Fibroblast of lung (primary cell): ENCODE measurements at regions not wholly inside any gene's neighbourhood (a gene's known extent, or its start where the extent isn't known, plus 50 kb on each side); places are given as distances from the start of the nearest gene placed in this dataset.

Experiments
- DNase-seq, 2 donors: peaks; one replicate each; pipeline versions ENCODE4 v3.0.0 to v3.0.0-alpha.2; 2010; ENCODE audit warnings: low read depth in 2 of 2
- H2AFZ ChIP-seq: 2 replicates; pipeline ENCODE4 v1.5.1; 2012; ENCODE audit warnings: low read length, control low read depth, inconsistent platforms
- H3K27ac ChIP-seq: 2 replicates; pipeline ENCODE4 v1.5.1; 2011; ENCODE audit warnings: low read length, control low read depth; ENCODE audit not compliant: insufficient read depth
- H3K27me3 ChIP-seq: 2 replicates; pipeline ENCODE4 v1.5.1; 2011; ENCODE audit warnings: mild to moderate bottlenecking, low read length; ENCODE audit not compliant: control insufficient read depth, insufficient read depth
- H3K36me3 ChIP-seq: 2 replicates; pipeline ENCODE4 v1.5.1; 2011; ENCODE audit warnings: low read length; ENCODE audit not compliant: control insufficient read depth, insufficient read depth
- H3K4me1 ChIP-seq: 2 replicates; pipeline ENCODE4 v1.5.1; 2011; ENCODE audit warnings: low read length; ENCODE audit not compliant: control insufficient read depth, insufficient read depth; ENCODE audit errors: extremely low read depth
- H3K4me2 ChIP-seq: 2 replicates; pipeline ENCODE4 v1.5.1; 2011; ENCODE audit warnings: low read length, control low read depth; ENCODE audit not compliant: insufficient read depth; ENCODE audit errors: extremely low read depth
- H3K4me3 ChIP-seq, 4 experiments: fragments of 200-600 bp in 1 of 4; sonication (generic) in 1 of 4; replicated peaks in 1 of 4; 2 replicates each; pipeline ENCODE4 v1.5.1; 2011 to 2016; ENCODE audit warnings: low read length in 4 of 4, low read depth in 3 of 4, mild to moderate bottlenecking in 3 of 4, control low read depth in 2 of 4, inconsistent platforms in 1 of 4, mixed read lengths in 1 of 4; ENCODE audit not compliant: insufficient read depth in 1 of 4; ENCODE audit errors: control extremely low read depth in 1 of 4
- H3K79me2 ChIP-seq: 2 replicates; pipeline ENCODE4 v1.5.1; 2012; ENCODE audit warnings: mild to moderate bottlenecking, low read length, inconsistent platforms; ENCODE audit not compliant: control insufficient read depth, insufficient read depth
- H3K9ac ChIP-seq: 2 replicates; pipeline ENCODE4 v1.5.1; 2011; ENCODE audit warnings: mild to moderate bottlenecking, low read length, control low read depth; ENCODE audit not compliant: insufficient read depth
- H3K9me3 ChIP-seq: 2 replicates; pipeline ENCODE4 v1.5.1; 2012; ENCODE audit warnings: low read depth, low read length; ENCODE audit not compliant: control insufficient read depth, insufficient read depth
- H4K20me1 ChIP-seq: 2 replicates; pipeline ENCODE4 v1.5.1; 2011; ENCODE audit warnings: low read length; ENCODE audit not compliant: control insufficient read depth, insufficient read depth; ENCODE audit errors: extremely low read depth
- EZH2 ChIP-seq: IDR thresholded peaks from 2 replicates; pipeline ENCODE4 v1.5.1; 2012; ENCODE audit warnings: low read length, control low read depth, mild to moderate bottlenecking; ENCODE audit errors: missing control alignments
- TF ChIP-seq, protein P1 (sequence below), 2 donors: IDR thresholded peaks in 1 of 2; conservative IDR thresholded peaks in 1 of 2; 1 replicate in 1 of 2; 2 replicates in 1 of 2; pipeline ENCODE4 v1.5.1; 2011 to 2012; ENCODE audit warnings: low read length in 2 of 2, control low read depth in 1 of 2, inconsistent platforms in 1 of 2, low read depth in 1 of 2, mild to moderate bottlenecking in 1 of 2

DNA sequence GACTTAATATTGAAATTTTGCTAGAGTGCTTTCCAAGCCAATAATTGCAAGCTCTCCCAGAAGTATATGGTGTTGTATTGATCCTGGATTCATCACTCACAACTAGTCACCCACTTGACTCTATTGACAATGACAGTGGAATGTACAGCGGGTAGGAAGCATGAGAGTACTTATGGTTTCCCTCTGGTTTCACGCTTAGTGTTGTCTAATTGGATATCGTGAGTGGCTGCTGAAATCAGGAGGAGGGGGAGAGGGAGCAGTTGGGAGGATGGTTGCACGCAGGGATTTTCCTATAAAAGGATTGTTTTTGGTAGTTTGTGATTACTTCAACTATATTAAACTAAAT is 1819.5 kb upstream of the TENM3 start:
- Histone ChIP-seq H3K4me1 (no peaks in the 10 kb centered on the region), H3K9me3 (no peaks in the 10 kb centered on the region), H2AFZ (no peak overlapping the region), H3K4me3 (no peak overlapping the region), H3K27ac (no peak overlapping the region), H3K4me2 (no peak overlapping the region), H3K79me2 (no peaks in the 10 kb centered on the region), H3K36me3 (no peaks in the 10 kb centered on the region), H3K27me3 (no peaks in the 10 kb centered on the region), H4K20me1 (no peaks in the 10 kb centered on the region), H3K9ac (no peak overlapping the region)
- DNase-seq = peak; percentile 2 to 36
- TF ChIP-seq, protein P1, sequence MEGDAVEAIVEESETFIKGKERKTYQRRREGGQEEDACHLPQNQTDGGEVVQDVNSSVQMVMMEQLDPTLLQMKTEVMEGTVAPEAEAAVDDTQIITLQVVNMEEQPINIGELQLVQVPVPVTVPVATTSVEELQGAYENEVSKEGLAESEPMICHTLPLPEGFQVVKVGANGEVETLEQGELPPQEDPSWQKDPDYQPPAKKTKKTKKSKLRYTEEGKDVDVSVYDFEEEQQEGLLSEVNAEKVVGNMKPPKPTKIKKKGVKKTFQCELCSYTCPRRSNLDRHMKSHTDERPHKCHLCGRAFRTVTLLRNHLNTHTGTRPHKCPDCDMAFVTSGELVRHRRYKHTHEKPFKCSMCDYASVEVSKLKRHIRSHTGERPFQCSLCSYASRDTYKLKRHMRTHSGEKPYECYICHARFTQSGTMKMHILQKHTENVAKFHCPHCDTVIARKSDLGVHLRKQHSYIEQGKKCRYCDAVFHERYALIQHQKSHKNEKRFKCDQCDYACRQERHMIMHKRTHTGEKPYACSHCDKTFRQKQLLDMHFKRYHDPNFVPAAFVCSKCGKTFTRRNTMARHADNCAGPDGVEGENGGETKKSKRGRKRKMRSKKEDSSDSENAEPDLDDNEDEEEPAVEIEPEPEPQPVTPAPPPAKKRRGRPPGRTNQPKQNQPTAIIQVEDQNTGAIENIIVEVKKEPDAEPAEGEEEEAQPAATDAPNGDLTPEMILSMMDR (conservative IDR thresholded peaks at IDR 0.05 in 1 of 2, IDR thresholded peaks at IDR 0.05 in 1 of 2; ENCODE audit: low read depth in 1 of 2, low read length in 2 of 2) = no peak
- no peak for TF ChIP-seq EZH2

DNA sequence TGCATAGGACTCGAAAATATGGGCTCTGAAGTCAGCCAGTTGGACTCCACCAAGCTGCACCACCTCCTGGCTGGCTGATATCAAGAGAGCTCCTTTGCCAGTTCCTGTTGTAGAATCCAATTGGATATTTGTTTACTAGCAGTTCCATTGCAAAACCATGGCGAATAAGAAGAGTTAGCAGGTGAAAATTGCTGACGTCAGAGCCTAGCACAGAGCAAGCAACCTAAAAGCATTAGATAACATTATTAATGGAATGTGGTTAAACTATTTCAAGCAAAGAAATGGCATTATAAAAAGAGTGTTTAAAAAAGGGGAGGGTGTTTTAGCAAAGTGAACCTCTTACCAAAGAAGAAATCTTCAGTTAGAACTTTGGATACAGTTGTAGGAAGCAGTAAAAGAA is 1816.3 kb upstream of the TENM3 start:
- Histone ChIP-seq H3K36me3 (no peaks in the 10 kb centered on the region), H4K20me1 (no peaks in the 10 kb centered on the region), H3K27ac (no peak overlapping the region), H3K4me2 (no peak overlapping the region), H3K79me2 (no peaks in the 10 kb centered on the region), H2AFZ (no peak overlapping the region), H3K4me1 (no peaks in the 10 kb centered on the region), H3K9me3 (no peaks in the 10 kb centered on the region), H3K27me3 (no peaks in the 10 kb centered on the region), H3K9ac (no peak overlapping the region), H3K4me3 (no peak overlapping the region)
- DNase-seq = no peak
- TF ChIP-seq, protein P1 (conservative IDR thresholded peaks at IDR 0.05 in 1 of 2, IDR thresholded peaks at IDR 0.05 in 1 of 2; ENCODE audit: low read depth in 1 of 2, low read length in 2 of 2) = no peak
- TF ChIP-seq EZH2 = no peak

DNA sequence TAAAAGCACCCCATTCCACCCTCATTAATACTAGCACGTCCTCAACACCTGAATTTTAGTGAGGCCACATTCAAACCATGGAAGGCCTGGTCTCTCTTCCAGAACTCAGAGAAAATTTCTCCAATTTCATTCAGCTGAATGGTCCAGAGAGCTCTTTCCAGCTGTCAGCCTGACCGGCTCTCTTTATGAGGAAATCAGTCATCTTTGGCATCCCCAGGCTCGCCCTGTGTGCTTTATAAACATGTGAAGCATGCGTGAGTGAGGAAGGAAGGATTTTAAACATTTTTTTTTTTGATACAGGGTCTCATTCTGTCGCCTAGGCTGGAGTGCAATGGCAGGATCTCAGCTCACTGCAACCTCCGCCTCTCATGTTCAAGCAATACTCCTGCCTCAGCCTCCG is 1812.9 kb upstream of the TENM3 start:
- DNase-seq = no peak
- Histone ChIP-seq H3K79me2 (no peaks in the 10 kb centered on the region), H4K20me1 (no peaks in the 10 kb centered on the region), H3K9me3 (no peaks in the 10 kb centered on the region), H3K27ac (no peak overlapping the region), H3K27me3 (no peaks in the 10 kb centered on the region), H3K4me3 (no peak overlapping the region), H3K9ac (no peak overlapping the region), H3K4me1 (no peaks in the 10 kb centered on the region), H3K36me3 (no peaks in the 10 kb centered on the region), H2AFZ (no peak overlapping the region), H3K4me2 (no peak overlapping the region)
- no peak for TF ChIP-seq EZH2
- TF ChIP-seq, protein P1 (conservative IDR thresholded peaks at IDR 0.05 in 1 of 2, IDR thresholded peaks at IDR 0.05 in 1 of 2; ENCODE audit: low read depth in 1 of 2, low read length in 2 of 2) = no peak
